Loucy (cell line): ENCODE measurements at regions not wholly inside any gene's neighbourhood (a gene's known extent, or its start where the extent isn't known, plus 50 kb on each side); places are given as distances from the start of the nearest gene placed in this dataset.

Source experiments
- H2AFZ ChIP-seq: fragments of 200-600 bp; sonication (generic); 2 replicates; pipeline ENCODE4 v1.6.0; 2016; ENCODE audit warnings: antibody characterized with exemption, mild to moderate bottlenecking, low read length, moderate library complexity
- H3F3A ChIP-seq: fragments of 200-600 bp; 2 replicates; pipeline ENCODE4 v1.6.0; 2016; ENCODE audit warnings: antibody characterized with exemption, low read depth, mild to moderate bottlenecking
- H3K27me3 ChIP-seq: fragments of 200-600 bp; sonication (generic); 2 replicates; pipeline ENCODE4 v1.6.1; 2014; ENCODE audit warnings: low read length, mild to moderate bottlenecking; ENCODE audit not compliant: insufficient read depth, poor library complexity, severe bottlenecking
- H3K36me3 ChIP-seq: fragments of 200-600 bp; sonication (generic); 2 replicates; pipeline ENCODE4 v1.6.1; 2016; ENCODE audit warnings: low read length; ENCODE audit not compliant: insufficient read depth
- H3K4me1 ChIP-seq: fragments of 200-600 bp; sonication (generic); 2 replicates; pipeline ENCODE4 v1.5.1; 2014; ENCODE audit warnings: low read length, mild to moderate bottlenecking; ENCODE audit not compliant: insufficient read depth, poor library complexity, severe bottlenecking
- H3K4me2 ChIP-seq: fragments of 200-600 bp; sonication (generic); 2 replicates; pipeline ENCODE4 v1.6.0; 2014; ENCODE audit warnings: antibody characterized with exemption, low read length, low read depth, mild to moderate bottlenecking; ENCODE audit not compliant: poor library complexity, severe bottlenecking
- H3K4me3 ChIP-seq: fragments of 200-600 bp; sonication (generic); 2 replicates; pipeline ENCODE4 v1.5.1; 2014; ENCODE audit warnings: low read length, mild to moderate bottlenecking, mixed read lengths; ENCODE audit not compliant: poor library complexity, severe bottlenecking
- H3K79me2 ChIP-seq: fragments of 200-600 bp; sonication (generic); 2 replicates; pipeline ENCODE4 v1.6.1; 2014; ENCODE audit warnings: low read length; ENCODE audit not compliant: insufficient read depth
- H3K9ac ChIP-seq: fragments of 200-600 bp; sonication (generic); 2 replicates; pipeline ENCODE4 v1.6.0; 2014; ENCODE audit warnings: mild to moderate bottlenecking, low read depth, low read length, moderate library complexity; ENCODE audit not compliant: poor library complexity, severe bottlenecking
- H3K9me2 ChIP-seq: fragments of 200-600 bp; sonication (generic); replicated peaks from 2 replicates; pipeline ENCODE4 v1.6.1; 2016; ENCODE audit warnings: low read depth, low read length, mixed read lengths
- H3K9me3 ChIP-seq: fragments of 200-600 bp; sonication (generic); 2 replicates; pipeline ENCODE4 v1.6.1; 2014; ENCODE audit warnings: mild to moderate bottlenecking, antibody characterized with exemption, low read length, low read depth; ENCODE audit not compliant: insufficient read depth
- H4K20me1 ChIP-seq: fragments of 200-600 bp; sonication (generic); 2 replicates; pipeline ENCODE4 v1.6.0; 2014; ENCODE audit warnings: antibody characterized with exemption, low read length, mild to moderate bottlenecking; ENCODE audit not compliant: insufficient read depth, poor library complexity, severe bottlenecking
- CTCF ChIP-seq: fragments of 200-600 bp; sonication (generic); conservative IDR thresholded peaks from 2 replicates; pipeline ENCODE4 v1.5.1; 2014; ENCODE audit warnings: mild to moderate bottlenecking, antibody characterized with exemption, low read length
- EZH2phosphoT487 ChIP-seq: fragments of 200-600 bp; IDR thresholded peaks from 2 replicates; pipeline ENCODE4 v1.6.1; 2018; ENCODE audit warnings: antibody characterized with exemption, mild to moderate bottlenecking, moderate library complexity, borderline replicate concordance

- no peak overlapping the region for H3K9ac ChIP-seq
These were observed 495.7 kb upstream of the SMIM21 start for GRCh38 chr18:75923169-75923568.

GRCh38 chr18:75916624-75916982, 489.1 kb upstream of the SMIM21 start:
- no peaks in the 10 kb centered on the region for H3K27me3 ChIP-seq
- H3K4me1 ChIP-seq: no peaks in the 10 kb centered on the region
- H3K36me3 ChIP-seq: no peaks in the 10 kb centered on the region
- no peak overlapping the region for H3K4me2 ChIP-seq
- no peaks in the 10 kb centered on the region for H3F3A ChIP-seq
- H3K4me3 ChIP-seq: no peak overlapping the region
- no peaks in the 10 kb centered on the region for H3K9me2 ChIP-seq
- no peak overlapping the region for H2AFZ ChIP-seq
- H3K79me2 ChIP-seq: no peaks in the 10 kb centered on the region
- no peaks in the 10 kb centered on the region for H4K20me1 ChIP-seq
- TF ChIP-seq CTCF (no peak), EZH2phosphoT487 (no peak)
- H3K9me3 ChIP-seq: no peaks in the 10 kb centered on the region; the same call in 1 of the 2 replicates
- H3K9ac ChIP-seq: no peak overlapping the region

More at GRCh38 chr18:75923169-75923568, 495.7 kb upstream of the SMIM21 start:
- TF ChIP-seq CTCF (no peak), EZH2phosphoT487 (no peak)
- Histone ChIP-seq H3F3A (no peaks in the 10 kb centered on the region), H3K36me3 (no peaks in the 10 kb centered on the region), H2AFZ (no peak overlapping the region), H3K4me1 (no peaks in the 10 kb centered on the region), H3K9me2 (no peaks in the 10 kb centered on the region), H3K4me3 (no peak overlapping the region), H3K4me2 (no peak overlapping the region), H4K20me1 (no peaks in the 10 kb centered on the region), H3K79me2 (no peaks in the 10 kb centered on the region), H3K9me3 (no peaks in the 10 kb centered on the region), H3K27me3 (no peaks in the 10 kb centered on the region)

- H3F3A ChIP-seq: no peaks in the 10 kb centered on the region
- no peak overlapping the region for H3K9ac ChIP-seq
- no peak overlapping the region for H2AFZ ChIP-seq
- no peaks in the 10 kb centered on the region for H3K36me3 ChIP-seq
- H3K4me3 ChIP-seq: no peak overlapping the region
- H3K79me2 ChIP-seq: no peaks in the 10 kb centered on the region
- no peaks in the 10 kb centered on the region for H3K27me3 ChIP-seq
- no peak overlapping the region for H3K4me2 ChIP-seq
- no peaks in the 10 kb centered on the region for H3K4me1 ChIP-seq
- no peaks in the 10 kb centered on the region; the same call in 1 of the 2 replicates for H3K9me3 ChIP-seq
- H4K20me1 ChIP-seq: no peaks in the 10 kb centered on the region
- H3K9me2 ChIP-seq: no peaks in the 10 kb centered on the region
- TF ChIP-seq CTCF: no peak
These were observed 488.6 kb upstream of the SMIM21 start for GRCh38 chr18:75915941-75916623.
